T-helper 2 cell (primary cell): ENCODE measurements at regions not wholly inside any gene's neighbourhood (a gene's known extent, or its start where the extent isn't known, plus 50 kb on each side); places are given as distances from the start of the nearest gene placed in this dataset.

ENCODE experiments used
- DNase-seq, 5 experiments: peaks; one replicate each; pipeline versions ENCODE4 v3.0.0 to v3.0.0-alpha.2; 2012 to 2022

GRCh38 chr15:46442901-46443590 lies 808.2 kb downstream of the SQOR start:
- no peak for DNase-seq

GRCh38 chr15:46450112-46450809 lies 815.4 kb downstream of the SQOR start:
- DNase-seq, result no peak

DNA sequence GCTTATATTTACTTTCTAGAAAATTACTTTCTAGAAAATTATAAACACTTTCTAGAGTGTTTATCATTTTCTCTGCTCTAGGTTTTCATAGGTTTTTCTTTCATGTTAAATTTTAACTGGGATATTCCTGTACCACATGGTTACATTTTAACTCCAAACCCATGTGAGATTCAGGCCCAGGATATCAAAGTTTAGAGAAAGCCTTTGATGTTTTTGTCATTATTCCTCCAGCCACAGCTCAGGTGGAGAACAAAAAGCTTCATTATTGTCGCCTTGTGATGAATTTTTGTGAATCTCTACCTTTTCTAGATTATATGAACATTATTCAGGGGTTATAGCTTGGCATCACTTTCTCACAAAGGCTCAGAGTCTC lies 816.0 kb downstream of the SQOR start:
- DNase-seq, result no peak

GRCh38 chr15:46452297-46452820 lies 817.5 kb downstream of the SQOR start:
- DNase-seq, result no peak

- DNase-seq, result no peak
Measured at GRCh38 chr15:46456456-46456855, 821.6 kb downstream of the SQOR start.

DNA sequence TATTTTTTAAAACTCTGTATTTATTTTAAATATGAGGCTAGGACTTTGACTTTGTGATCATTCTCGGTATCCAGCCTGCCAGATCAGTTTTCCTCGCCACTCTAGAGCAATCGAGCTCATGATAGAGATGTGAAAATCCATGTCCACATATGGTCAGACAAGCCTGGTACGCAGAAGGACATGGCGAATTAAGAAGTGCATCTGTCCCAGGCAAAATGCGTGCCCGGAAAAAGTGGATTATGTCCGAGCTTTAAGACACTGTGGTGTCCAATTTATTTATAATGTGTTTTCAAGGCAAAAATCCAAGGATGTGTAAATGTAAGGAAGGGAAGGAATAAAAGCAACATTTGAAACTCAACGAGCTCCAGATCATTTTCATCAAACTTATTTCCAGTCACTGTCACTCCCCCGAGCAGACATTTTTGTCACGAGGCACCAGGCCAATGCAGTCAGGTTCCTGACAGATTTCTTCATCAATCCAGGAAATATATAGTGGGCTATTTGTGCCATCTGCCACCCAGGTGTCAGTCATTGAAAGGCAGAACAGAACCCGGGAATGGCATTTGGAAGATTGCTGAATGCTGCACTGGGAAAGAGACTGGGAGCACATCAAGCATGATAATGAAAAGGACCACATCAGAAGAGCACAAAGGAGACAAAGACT lies 825.7 kb downstream of the SQOR start:
- DNase-seq, result no peak

DNA sequence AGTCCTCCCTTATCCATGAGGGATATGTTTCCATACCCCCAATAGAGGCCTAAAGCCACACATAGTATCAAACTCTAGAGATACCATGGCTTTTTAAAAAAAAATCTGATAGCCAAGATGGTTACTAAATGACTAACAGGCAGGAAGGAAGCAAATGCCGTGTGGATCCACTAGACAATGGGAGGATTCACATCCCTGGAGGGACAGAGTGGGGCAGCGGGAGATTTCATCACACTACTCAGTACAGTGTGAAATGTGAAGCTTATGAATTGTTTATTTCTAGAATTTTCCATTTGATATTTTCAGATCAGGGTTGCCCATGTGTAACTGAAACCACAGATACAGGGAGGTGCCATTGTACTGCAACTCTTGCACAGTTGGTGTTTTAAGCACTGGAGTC lies 826.6 kb downstream of the SQOR start:
- no peak for DNase-seq

DNA sequence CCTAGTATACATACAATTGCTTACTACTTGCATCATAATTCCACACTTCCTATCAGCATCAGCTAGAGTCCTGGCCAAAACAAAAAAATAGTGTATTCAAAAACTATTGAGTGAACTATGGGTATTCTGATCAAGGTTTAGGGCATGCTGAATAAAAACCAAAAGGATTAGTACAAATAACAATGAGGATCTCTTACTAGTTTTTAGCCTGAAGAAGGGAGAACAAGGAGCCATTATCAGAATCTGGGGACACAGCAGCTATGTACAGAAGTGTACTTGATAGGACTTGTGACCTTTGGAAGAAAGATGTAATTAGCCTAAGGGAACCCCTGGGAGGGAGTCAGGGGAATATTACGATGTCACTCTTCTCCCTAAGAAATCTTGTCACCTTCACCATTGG lies 832.2 kb downstream of the SQOR start:
- DNase-seq, result no peak

- DNase-seq, result no peak
Measured at GRCh38 chr15:46471096-46471495, 836.3 kb downstream of the SQOR start.

DNA sequence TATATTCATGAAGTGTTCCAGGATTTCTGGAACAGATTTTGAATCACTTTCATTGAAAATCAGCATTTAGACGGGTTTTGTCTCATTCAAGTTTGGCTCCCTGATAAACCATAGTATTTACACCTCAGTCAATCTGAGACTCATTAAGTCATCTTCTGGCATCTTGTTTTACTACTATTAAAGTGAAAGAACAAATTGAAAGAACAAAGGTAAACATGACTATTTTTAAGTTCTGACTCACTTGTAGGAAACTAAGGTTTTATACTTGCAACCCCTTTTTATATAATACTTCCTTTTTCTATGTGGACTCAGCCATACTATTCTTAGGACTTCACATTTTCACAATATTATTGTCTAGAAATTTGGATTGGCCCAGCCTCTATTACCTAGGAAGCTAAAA lies 854.4 kb downstream of the SQOR start:
- no peak for DNase-seq

GRCh38 chr15:46496491-46497115 lies 861.8 kb downstream of the SQOR start:
- no peak for DNase-seq

DNA sequence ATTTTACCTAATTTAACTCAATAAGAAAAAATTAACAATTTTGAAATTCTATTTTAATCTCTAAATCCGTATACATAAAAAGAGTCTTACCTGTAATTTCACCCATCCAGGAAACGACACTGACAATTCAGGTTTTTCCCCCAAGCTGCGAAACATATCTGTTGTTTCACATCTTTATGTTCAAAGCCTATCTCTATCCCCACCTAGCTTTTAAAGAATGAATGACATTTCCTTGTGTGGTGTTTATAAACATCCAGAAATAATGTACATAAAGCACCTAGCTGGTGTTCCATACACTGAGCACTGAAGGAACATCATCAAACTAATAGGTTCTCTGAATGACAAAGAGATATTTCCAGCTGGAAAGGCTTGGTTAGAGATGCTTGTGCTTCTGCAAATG lies 867.8 kb downstream of the SQOR start:
- no peak for DNase-seq

DNA sequence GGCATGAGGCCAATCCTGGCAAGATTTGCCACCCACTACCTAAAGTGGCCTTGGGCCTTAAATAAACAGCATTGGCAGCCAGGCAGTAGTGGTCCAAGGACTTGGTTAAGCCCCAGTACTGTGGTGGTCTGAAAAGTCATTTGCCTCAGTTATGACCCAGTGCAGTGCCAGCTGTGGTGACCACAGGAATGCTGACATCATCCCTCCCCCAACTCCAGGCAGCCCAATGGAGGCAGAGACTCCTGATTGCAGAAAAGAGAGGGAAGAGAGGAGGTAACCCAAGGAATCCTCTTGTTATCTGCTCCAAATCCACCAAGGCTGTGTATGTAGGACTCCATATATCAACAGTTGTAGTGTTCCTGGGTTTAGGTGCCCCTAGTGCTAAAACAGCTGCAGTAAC lies 883.6 kb downstream of the SQOR start:
- DNase-seq, result no peak

DNA sequence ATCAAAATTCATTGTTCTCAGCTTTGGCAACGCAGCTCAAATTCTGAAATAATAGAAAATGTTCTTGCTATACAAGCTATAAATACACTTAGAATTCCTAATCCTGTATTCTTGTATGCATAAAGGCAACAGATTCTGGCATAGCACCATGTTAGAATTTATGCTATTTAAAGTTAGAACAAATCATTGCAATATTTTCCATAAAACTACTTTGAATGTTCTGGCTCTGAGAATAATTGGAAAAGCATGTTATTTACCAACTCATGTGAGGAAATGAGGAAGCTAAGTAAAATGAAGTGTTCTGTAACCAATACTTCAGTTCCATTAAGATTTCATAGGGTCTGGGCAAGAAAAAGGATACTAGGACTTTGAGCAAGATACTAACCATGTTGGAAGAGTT lies 888.9 kb downstream of the SQOR start:
- DNase-seq, result no peak

DNA sequence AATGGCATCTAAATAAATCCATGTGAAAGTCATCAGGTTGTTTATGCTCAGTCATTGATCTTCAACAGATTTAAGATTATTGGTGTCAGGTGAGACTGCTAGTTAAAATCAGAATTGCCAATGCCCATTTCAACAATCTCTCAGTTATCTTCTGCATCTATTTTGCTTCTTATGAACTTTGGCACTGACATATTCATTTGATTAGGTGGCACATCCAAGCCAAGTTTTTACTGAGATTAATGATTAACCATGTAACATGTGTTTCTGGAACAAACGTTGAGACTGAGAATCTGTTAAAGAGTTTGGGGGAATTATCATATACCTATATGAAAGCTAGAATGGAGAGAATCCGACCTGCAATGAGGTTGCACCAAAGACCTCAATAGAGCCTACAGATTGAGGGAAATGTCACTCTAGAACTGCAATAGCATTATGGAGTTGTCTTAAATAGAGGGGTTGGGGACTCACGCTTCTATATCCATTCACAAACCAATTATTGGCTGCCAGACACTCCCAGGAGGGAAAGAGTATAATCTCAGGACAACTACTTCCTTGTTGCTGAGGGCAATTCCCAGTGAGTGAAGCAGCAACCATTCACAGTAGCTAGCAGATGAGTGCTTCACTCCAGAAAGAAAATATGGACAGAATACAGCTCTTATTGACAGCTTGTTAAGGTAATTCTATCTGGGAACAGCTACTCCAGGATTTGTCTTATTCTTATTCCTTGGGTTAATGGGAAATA lies 891.3 kb downstream of the SQOR start:
- DNase-seq, result no peak

- no peak for DNase-seq
Measured at GRCh38 chr15:46526726-46527110, 891.9 kb downstream of the SQOR start.

GRCh38 chr15:46543626-46544025 lies 908.8 kb downstream of the SQOR start:
- no peak for DNase-seq

DNA sequence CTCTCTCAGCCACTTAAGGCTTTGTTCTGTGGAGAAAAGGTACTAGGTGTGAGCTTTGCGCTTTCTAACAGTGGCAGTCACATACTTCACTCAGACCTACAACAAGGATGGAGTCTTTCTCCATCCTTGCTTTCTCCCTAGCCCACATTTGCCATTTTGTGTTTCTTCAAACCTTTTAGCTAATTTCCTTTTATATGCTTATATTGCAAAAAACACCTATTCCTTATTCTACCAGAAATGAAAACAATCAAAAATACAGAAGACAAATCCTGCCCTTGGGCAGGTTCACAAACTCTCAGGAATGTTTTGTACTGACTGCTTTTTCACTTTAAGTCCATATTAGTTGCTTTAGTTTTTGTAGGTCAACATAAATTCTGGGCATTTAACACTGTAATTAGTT lies 914.2 kb downstream of the SQOR start:
- DNase-seq, result no peak

- no peak for DNase-seq
Measured at GRCh38 chr15:46552316-46552715, 917.5 kb downstream of the SQOR start.

DNA sequence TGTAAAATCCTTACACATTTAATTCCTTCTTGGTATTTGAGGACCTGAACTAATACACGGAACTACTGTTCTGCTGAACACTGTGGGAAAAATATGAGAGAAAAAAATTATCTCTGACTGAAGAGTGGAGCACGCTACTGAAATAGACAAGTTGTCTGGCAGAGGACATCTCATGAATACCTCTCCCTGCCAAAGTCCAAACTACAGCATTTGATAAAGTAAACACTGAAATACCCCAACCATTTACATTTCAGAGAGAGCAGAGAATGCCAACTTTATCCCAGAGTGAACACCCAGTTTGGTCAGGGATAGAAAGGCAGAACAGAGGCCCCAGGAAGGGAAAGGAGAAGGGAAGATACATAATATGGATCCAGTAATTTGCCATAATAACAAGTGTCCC lies 920.7 kb downstream of the SQOR start:
- DNase-seq, result no peak

DNA sequence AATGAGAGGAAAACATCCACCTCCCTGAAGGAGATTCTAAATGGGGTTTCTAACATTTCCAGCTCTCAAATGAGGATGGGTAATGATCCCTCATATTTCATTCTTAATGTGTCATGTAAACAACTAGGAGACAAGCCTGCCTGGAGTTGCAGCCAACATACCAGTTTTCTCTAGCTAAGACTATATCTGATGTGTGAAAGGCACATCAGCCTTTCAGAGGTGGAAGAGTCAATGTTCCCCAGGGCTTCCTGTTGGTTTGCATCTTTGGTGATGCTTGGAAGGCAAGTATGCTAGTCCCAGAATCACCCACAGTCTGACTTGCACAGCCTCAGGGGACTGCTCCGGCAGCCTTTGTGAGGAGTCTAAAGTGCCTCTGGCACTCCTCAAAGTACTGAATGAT lies 921.2 kb downstream of the SQOR start:
- DNase-seq, result no peak

DNA sequence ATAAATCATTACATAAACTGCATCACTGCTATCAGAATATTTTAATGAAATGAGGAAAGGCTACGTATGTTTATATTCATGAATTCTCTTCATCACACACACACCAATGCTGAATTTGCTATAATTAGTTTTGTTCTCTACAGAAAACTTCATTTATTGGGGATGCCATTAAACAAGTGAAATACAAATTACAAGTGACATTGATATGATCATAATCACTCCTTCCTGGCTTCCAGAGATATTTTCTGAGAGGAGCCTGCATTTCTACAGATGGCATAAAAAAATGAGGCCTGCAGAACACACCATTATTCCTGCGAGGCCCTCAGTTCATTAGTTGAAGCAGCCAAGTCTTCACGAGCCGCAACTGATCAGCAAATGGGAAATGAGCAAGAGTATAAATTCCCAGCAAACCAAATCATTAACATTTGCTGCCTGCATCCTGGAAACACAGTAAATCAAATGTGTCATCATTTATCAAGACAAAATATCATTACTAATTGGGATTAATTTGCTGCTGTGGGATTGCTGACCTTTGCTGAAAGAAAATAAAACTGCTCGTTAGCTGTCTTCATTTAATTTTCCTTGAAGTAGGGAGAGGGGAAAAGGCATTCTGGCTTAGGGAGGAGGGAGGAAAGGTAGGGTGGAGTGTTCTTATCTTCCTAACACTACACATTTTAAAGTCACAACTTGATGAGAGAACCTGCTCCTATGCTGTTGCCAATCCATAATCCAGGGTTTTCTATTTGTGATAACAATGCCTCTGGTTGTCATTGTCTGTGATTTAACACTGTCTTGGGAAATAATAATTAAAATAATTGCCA lies 921.9 kb downstream of the SQOR start:
- no peak for DNase-seq
